HG03066 (cell line): ENCODE measurements at regions not wholly inside any gene's neighbourhood (a gene's known extent, or its start where the extent isn't known, plus 50 kb on each side); places are given as distances from the start of the nearest gene placed in this dataset.
A peak's percentile ranks its signal among the peaks of the same experiment; 100 is the strongest.

ENCODE experiments used
- ATAC-seq: cut with Tn5 transposase; IDR thresholded peaks from one replicate; pipeline ENCODE4 v1.9.1; 2021; ENCODE audit warnings: low read depth; ENCODE audit not compliant: unreplicated experiment

GRCh38 chr5:4995014-4995413 is 145.1 kb upstream of the ADAMTS16 start:
- ATAC-seq, result no peak

- ATAC-seq, result no peak
Observed at GRCh38 chr5:5005353-5005752, 134.8 kb upstream of the ADAMTS16 start.

GRCh38 chr5:5006548-5006947 is 133.6 kb upstream of the ADAMTS16 start:
- ATAC-seq, result no peak

GRCh38 chr5:5009240-5009639 is 130.9 kb upstream of the ADAMTS16 start:
- ATAC-seq, result no peak

GRCh38 chr5:5011151-5011550 is 129.0 kb upstream of the ADAMTS16 start:
- ATAC-seq, result no peak

GRCh38 chr5:5014586-5015235 is 125.4 kb upstream of the ADAMTS16 start:
- ATAC-seq, result no peak

GRCh38 chr5:5017827-5018577 is 122.1 kb upstream of the ADAMTS16 start:
- no peak for ATAC-seq

GRCh38 chr5:5018578-5018970 is 121.6 kb upstream of the ADAMTS16 start:
- ATAC-seq, result no peak

GRCh38 chr5:5021436-5021835 is 118.7 kb upstream of the ADAMTS16 start:
- no peak for ATAC-seq

- ATAC-seq, result no peak
Observed at GRCh38 chr5:5025098-5025773, 114.9 kb upstream of the ADAMTS16 start.

GRCh38 chr5:5025774-5026408 is 114.2 kb upstream of the ADAMTS16 start:
- no peak for ATAC-seq

GRCh38 chr5:5026409-5026785 is 113.7 kb upstream of the ADAMTS16 start:
- no peak for ATAC-seq

GRCh38 chr5:5031665-5032064 is 108.5 kb upstream of the ADAMTS16 start:
- no peak for ATAC-seq

- ATAC-seq, result no peak
Observed at GRCh38 chr5:5037674-5038073, 102.5 kb upstream of the ADAMTS16 start.

- no peak for ATAC-seq
Observed at GRCh38 chr5:5039918-5040317, 100.2 kb upstream of the ADAMTS16 start.

- ATAC-seq, result no peak
Observed at GRCh38 chr5:5040712-5041111, 99.4 kb upstream of the ADAMTS16 start.

- no peak for ATAC-seq
Observed at GRCh38 chr5:5042806-5043205, 97.3 kb upstream of the ADAMTS16 start.

GRCh38 chr5:5043346-5043745 is 96.8 kb upstream of the ADAMTS16 start:
- ATAC-seq, result no peak

GRCh38 chr5:5044247-5044840 is 95.8 kb upstream of the ADAMTS16 start:
- ATAC-seq, result no peak

GRCh38 chr5:5046680-5047502 is 93.2 kb upstream of the ADAMTS16 start:
- ATAC-seq, result peak; percentile 64
